Fibroblast of skin of left biceps (primary cell): ENCODE measurements at regions not wholly inside any gene's neighbourhood (a gene's known extent, or its start where the extent isn't known, plus 50 kb on each side); places are given as distances from the start of the nearest gene placed in this dataset.

Experiments
- DNase-seq, 2 experiments: peaks; one replicate each; pipeline ENCODE4 v3.0.0-alpha.2; 2013; ENCODE audit warnings: low read depth in 2 of 2

- DNase-seq: no peak
Measured at GRCh38 chr6:101212640-101213039, 180.9 kb upstream of the GRIK2 start.

GRCh38 chr6:101222007-101222406 lies 171.5 kb upstream of the GRIK2 start:
- DNase-seq: no peak

- DNase-seq: no peak
Measured at GRCh38 chr6:101224751-101225150, 168.8 kb upstream of the GRIK2 start.

GRCh38 chr6:101226677-101227135 lies 166.8 kb upstream of the GRIK2 start:
- DNase-seq: no peak

GRCh38 chr6:101230866-101231265 lies 162.6 kb upstream of the GRIK2 start:
- no peak for DNase-seq

GRCh38 chr6:101231606-101232235 lies 161.8 kb upstream of the GRIK2 start:
- no peak for DNase-seq

GRCh38 chr6:101232961-101233360 lies 160.5 kb upstream of the GRIK2 start:
- no peak for DNase-seq

GRCh38 chr6:101236709-101237108 lies 156.8 kb upstream of the GRIK2 start:
- DNase-seq: no peak

- no peak for DNase-seq
Measured at GRCh38 chr6:101241442-101241841, 152.1 kb upstream of the GRIK2 start.

- DNase-seq: no peak
Measured at GRCh38 chr6:101249470-101249869, 144.0 kb upstream of the GRIK2 start.

GRCh38 chr6:101257163-101257562 lies 136.3 kb upstream of the GRIK2 start:
- DNase-seq: no peak

- DNase-seq: no peak
Measured at GRCh38 chr6:101259505-101259904, 134.0 kb upstream of the GRIK2 start.

- DNase-seq: no peak
Measured at GRCh38 chr6:101263596-101263995, 129.9 kb upstream of the GRIK2 start.

- no peak for DNase-seq
Measured at GRCh38 chr6:101266063-101266462, 127.4 kb upstream of the GRIK2 start.

- no peak for DNase-seq
Measured at GRCh38 chr6:101268541-101268940, 125.0 kb upstream of the GRIK2 start.

- DNase-seq: no peak
Measured at GRCh38 chr6:101275251-101275650, 118.3 kb upstream of the GRIK2 start.

- DNase-seq: no peak
Measured at GRCh38 chr6:101276066-101276465, 117.4 kb upstream of the GRIK2 start.

GRCh38 chr6:101279410-101279809 lies 114.1 kb upstream of the GRIK2 start:
- DNase-seq: no peak

GRCh38 chr6:101281266-101281665 lies 112.2 kb upstream of the GRIK2 start:
- DNase-seq: no peak

- DNase-seq: no peak
Measured at GRCh38 chr6:101284131-101284530, 109.4 kb upstream of the GRIK2 start.

GRCh38 chr6:101286146-101286545 lies 107.4 kb upstream of the GRIK2 start:
- no peak for DNase-seq

GRCh38 chr6:101290346-101290745 lies 103.2 kb upstream of the GRIK2 start:
- no peak for DNase-seq

GRCh38 chr6:101294051-101294638 lies 99.4 kb upstream of the GRIK2 start:
- no peak for DNase-seq

- DNase-seq: no peak
Measured at GRCh38 chr6:101294676-101295075, 98.8 kb upstream of the GRIK2 start.
